SU-DHL-6 (cell line): ENCODE measurements at regions not wholly inside any gene's neighbourhood (a gene's known extent, or its start where the extent isn't known, plus 50 kb on each side); places are given as distances from the start of the nearest gene placed in this dataset.
"Not testable (repeated sequence)": the region's sequence is repeated elsewhere in the genome, so short reads cannot be mapped to it uniquely, and the experiment has no call there.

Source experiments
- H2AFZ ChIP-seq: fragments of 200-600 bp; sonication (generic); 2 replicates; pipeline ENCODE4 v1.6.1; 2014; ENCODE audit warnings: low read depth, mild to moderate bottlenecking, moderate library complexity, mixed read lengths, antibody characterized with exemption, low read length; ENCODE audit not compliant: severe bottlenecking
- H3F3A ChIP-seq: fragments of 200-600 bp; shearing (Covaris generic); 2 replicates; pipeline ENCODE4 v1.6.0; 2016; ENCODE audit warnings: antibody characterized with exemption, mild to moderate bottlenecking; ENCODE audit not compliant: insufficient read depth
- H3K27ac ChIP-seq: fragments of 200-600 bp; sonication (generic); 2 replicates; pipeline ENCODE4 v1.5.1; 2016; ENCODE audit warnings: low read depth, mild to moderate bottlenecking, low read length, moderate library complexity, mixed read lengths
- H3K27me3 ChIP-seq: fragments of 200-600 bp; sonication (generic), shearing (Covaris generic); 2 replicates; pipeline ENCODE4 v1.6.0; 2014; ENCODE audit warnings: mild to moderate bottlenecking, low read length
- H3K36me3 ChIP-seq: fragments of 200-600 bp; sonication (generic); 2 replicates; pipeline ENCODE4 v1.6.1; 2014; ENCODE audit warnings: mild to moderate bottlenecking, low read length, mixed read lengths
- H3K4me2 ChIP-seq: fragments of 300-600, 200-600 bp; shearing (Covaris generic), sonication (generic); 2 replicates; pipeline ENCODE4 v1.6.0; 2014; ENCODE audit warnings: low read length, low read depth, mild to moderate bottlenecking; ENCODE audit not compliant: poor library complexity, severe bottlenecking
- H3K4me3 ChIP-seq: fragments of 200-600 bp; sonication (generic); 2 replicates; pipeline ENCODE4 v1.5.1; 2014; ENCODE audit warnings: antibody characterized with exemption, low read length, mild to moderate bottlenecking, mixed read lengths; ENCODE audit not compliant: insufficient read depth, poor library complexity, severe bottlenecking
- H3K79me2 ChIP-seq: fragments of 200-600 bp; sonication (generic); 2 replicates; pipeline ENCODE4 v1.6.1; 2014; ENCODE audit warnings: mild to moderate bottlenecking, low read length, moderate library complexity; ENCODE audit not compliant: insufficient read depth
- H3K9ac ChIP-seq: fragments of 200-600 bp; sonication (generic); 2 replicates; pipeline ENCODE4 v1.7.0; 2014; ENCODE audit warnings: mild to moderate bottlenecking, low read length
- H3K9me2 ChIP-seq: fragments of 200-600 bp; sonication (generic); replicated peaks from 2 replicates; pipeline ENCODE4 v1.6.1; 2014; ENCODE audit warnings: low read length; ENCODE audit not compliant: insufficient read depth
- H3K9me3 ChIP-seq: fragments of 200-600 bp; sonication (generic); 2 replicates; pipeline ENCODE4 v1.6.1; 2014; ENCODE audit warnings: low read length, mixed read lengths; ENCODE audit not compliant: insufficient read depth
- H4K20me1 ChIP-seq: fragments of 200-600 bp; sonication (generic); 2 replicates; pipeline ENCODE4 v1.6.1; 2014; ENCODE audit warnings: low read depth, mild to moderate bottlenecking, antibody characterized with exemption, low read length, moderate library complexity, mixed read lengths
- EZH2phosphoT487 ChIP-seq: fragments of 200-600 bp; sonication (generic), shearing (Covaris generic); conservative IDR thresholded peaks from 2 replicates; pipeline ENCODE4 v1.6.1; 2018; ENCODE audit warnings: mild to moderate bottlenecking, antibody characterized with exemption, low read length, moderate library complexity, mixed read lengths
- TF ChIP-seq, protein P1 (sequence below): fragments of 200-600 bp; sonication (generic); IDR thresholded peaks from one replicate; pipeline ENCODE4 v1.5.1; 2017; ENCODE audit warnings: antibody characterized with exemption, mild to moderate bottlenecking, low read length, moderate library complexity; ENCODE audit not compliant: insufficient read depth, poor library complexity, severe bottlenecking

DNA sequence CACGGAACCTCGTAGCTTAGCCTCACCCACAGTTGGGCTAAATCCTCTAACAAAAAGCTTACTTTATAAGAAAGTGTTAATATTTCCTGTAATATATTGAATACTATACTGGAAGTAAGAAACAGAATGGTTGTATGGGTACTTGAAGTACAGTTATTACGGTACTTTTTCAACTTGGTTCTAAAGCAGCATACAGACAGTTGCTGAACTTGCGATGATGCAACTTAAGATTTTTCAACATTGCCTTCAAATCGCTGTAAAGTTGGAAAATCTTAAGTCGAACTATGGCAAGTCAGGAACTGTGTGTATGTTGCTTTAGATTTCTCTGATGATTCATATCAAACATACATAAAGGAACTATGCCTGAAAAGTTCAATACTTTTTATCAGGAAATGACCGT is 204.4 kb upstream of the C2CD4B start:
- Histone ChIP-seq H3K9me3 (no peaks in the 10 kb centered on the region), H2AFZ (no peak overlapping the region), H3F3A (no peaks in the 10 kb centered on the region), H3K4me3 (no peak overlapping the region), H3K27me3 (no peaks in the 10 kb centered on the region), H4K20me1 (no peaks in the 10 kb centered on the region), H3K36me3 (no peaks in the 10 kb centered on the region), H3K4me2 (no peak overlapping the region), H3K9me2 (no peaks in the 10 kb centered on the region), H3K9ac (no peak overlapping the region), H3K79me2 (no peaks in the 10 kb centered on the region), H3K27ac (no peak overlapping the region)
- no peak for TF ChIP-seq EZH2phosphoT487
- TF ChIP-seq, protein P1, sequence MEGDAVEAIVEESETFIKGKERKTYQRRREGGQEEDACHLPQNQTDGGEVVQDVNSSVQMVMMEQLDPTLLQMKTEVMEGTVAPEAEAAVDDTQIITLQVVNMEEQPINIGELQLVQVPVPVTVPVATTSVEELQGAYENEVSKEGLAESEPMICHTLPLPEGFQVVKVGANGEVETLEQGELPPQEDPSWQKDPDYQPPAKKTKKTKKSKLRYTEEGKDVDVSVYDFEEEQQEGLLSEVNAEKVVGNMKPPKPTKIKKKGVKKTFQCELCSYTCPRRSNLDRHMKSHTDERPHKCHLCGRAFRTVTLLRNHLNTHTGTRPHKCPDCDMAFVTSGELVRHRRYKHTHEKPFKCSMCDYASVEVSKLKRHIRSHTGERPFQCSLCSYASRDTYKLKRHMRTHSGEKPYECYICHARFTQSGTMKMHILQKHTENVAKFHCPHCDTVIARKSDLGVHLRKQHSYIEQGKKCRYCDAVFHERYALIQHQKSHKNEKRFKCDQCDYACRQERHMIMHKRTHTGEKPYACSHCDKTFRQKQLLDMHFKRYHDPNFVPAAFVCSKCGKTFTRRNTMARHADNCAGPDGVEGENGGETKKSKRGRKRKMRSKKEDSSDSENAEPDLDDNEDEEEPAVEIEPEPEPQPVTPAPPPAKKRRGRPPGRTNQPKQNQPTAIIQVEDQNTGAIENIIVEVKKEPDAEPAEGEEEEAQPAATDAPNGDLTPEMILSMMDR, result no peak

DNA sequence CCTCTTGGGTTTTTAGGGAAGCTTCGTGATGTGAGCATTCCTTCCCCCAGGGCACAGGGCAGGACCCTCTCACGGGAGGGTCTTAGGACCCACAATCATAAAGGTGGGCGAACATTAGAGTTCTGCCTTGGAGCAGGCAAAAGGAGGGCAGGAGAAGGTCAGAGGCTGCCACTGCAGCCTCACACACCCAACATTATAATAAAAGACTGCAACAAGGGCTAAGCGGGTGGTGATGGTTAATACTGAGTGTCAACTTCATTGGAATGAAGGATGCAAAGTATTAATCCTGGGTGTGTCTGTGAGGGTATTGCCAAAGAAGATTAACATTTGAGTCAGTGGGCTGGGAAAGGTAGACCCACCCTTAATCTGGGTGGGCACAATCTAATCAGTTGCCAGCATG is 206.6 kb upstream of the C2CD4B start:
- not testable (repeated sequence) for H3K27ac ChIP-seq, H3K9me3 ChIP-seq, H3K4me2 ChIP-seq, H2AFZ ChIP-seq, H4K20me1 ChIP-seq, H3K9ac ChIP-seq, H3K4me3 ChIP-seq, H3K27me3 ChIP-seq, H3F3A ChIP-seq, H3K36me3 ChIP-seq, H3K9me2 ChIP-seq, H3K79me2 ChIP-seq

DNA sequence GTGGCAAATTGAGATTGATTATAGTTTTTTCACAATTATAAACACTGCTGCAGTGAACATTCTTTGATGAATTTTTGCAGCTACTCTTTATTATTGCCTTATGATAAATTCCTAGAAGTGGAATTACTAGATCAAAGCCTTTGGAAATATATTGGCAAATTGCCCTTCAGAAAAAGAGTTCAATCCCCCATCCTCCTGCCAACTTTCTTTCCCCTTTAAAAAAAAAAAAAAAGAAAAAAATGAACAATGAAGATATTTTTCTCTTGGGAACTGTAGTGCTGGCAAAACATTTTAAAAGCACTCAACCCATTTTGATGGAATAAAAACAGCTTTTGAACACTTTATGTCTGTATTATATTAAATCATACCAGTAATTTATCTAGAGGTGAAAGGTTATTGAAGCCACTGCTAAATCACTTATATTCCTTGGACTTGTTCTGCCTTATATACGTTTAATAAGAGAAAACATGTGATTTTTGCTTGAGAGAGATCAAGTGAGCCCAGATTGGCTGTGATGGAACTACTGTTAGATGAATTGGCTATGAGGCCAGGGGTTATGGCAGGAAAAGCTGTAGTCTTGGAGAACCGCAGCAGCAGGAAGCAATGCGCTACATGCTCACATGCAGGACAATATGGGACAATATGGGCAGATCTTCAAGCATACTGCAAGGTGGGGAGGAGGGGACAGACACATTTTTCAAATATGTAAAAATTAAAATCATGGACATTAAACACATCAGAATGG is 212.8 kb upstream of the C2CD4B start:
- Histone ChIP-seq H3K36me3 (no peaks in the 10 kb centered on the region), H3K79me2 (no peaks in the 10 kb centered on the region), H3K4me3 (no peak overlapping the region), H3K9ac (no peak overlapping the region), H2AFZ (no peak overlapping the region), H3K9me3 (no peaks in the 10 kb centered on the region), H4K20me1 (no peaks in the 10 kb centered on the region), H3K9me2 (no peaks in the 10 kb centered on the region), H3K4me2 (no peak overlapping the region), H3K27me3 (no peaks in the 10 kb centered on the region), H3F3A (no peaks in the 10 kb centered on the region), H3K27ac (no peak overlapping the region)
- TF ChIP-seq EZH2phosphoT487, result no peak
- TF ChIP-seq, protein P1, result no peak

DNA sequence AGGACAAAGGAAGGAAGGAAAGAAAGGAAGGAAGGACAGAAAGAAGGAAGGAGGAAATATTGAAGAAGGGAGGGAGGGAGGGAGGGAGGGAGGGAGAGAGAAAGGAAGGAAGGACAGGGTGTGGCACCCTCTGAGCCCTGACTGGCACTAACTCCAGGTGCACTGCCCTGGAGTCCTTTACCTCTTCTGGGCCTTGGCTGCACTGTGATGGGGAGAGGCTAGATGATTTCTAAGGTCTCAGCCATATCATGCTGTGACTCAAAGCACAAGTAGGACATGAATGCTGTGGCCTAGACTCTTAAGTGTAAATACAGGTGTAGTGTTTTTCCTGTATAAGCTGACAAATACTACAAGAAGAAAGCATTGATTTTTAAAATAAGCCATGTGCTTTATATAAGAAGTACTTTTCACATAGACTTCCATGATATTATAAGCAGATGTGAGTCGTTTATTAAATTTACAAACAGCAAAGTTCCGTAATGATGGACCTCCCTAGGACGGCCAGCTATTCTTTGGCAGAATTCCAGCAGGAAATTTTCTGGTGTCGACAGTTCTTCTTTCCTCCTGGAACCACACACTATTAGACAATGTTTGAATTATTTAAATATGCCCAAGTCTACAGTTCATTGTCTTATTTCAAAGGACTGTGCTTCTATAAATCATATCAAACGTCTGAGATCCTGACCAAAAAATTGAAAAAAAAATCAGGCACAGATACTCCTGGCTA is 213.8 kb upstream of the C2CD4B start:
- H3K36me3 ChIP-seq, result no peaks in the 10 kb centered on the region
- H3K27ac ChIP-seq, result no peak overlapping the region
- H3K4me3 ChIP-seq, result no peak overlapping the region
- no peaks in the 10 kb centered on the region for H4K20me1 ChIP-seq
- H3K79me2 ChIP-seq, result no peaks in the 10 kb centered on the region
- no peaks in the 10 kb centered on the region for H3F3A ChIP-seq
- H3K4me2 ChIP-seq, result no peak overlapping the region
- TF ChIP-seq, protein P1, result no peak
- TF ChIP-seq EZH2phosphoT487, result no peak
- no peaks in the 10 kb centered on the region for H3K27me3 ChIP-seq
- H3K9me2 ChIP-seq, result no peaks in the 10 kb centered on the region
- H2AFZ ChIP-seq, result no peak overlapping the region
- H3K9me3 ChIP-seq, result no peaks in the 10 kb centered on the region
- H3K9ac ChIP-seq, result no peak overlapping the region
